Endothelial cell of umbilical vein (primary cell): ENCODE measurements at regions not wholly inside any gene's neighbourhood (a gene's known extent, or its start where the extent isn't known, plus 50 kb on each side); places are given as distances from the start of the nearest gene placed in this dataset.

ENCODE experiments used
- BruUV-seq: library from RNA; stranded (reverse); fragments of 400-500 nt; replicated peaks from 2 replicates; lab custom pipeline; 2021; lab: Mats Ljungman, UMichigan
- CTCF ChIA-PET: fragments of 300-600, 350-600 bp; sonication (Branson Sonifier 250); formaldehyde crosslinking; loops from one replicate; lab custom pipeline; 2021; ENCODE audit warnings: antibody characterized with exemption, inconsistent platforms; lab: Charles Lee
- POLR2A ChIA-PET: fragments of 300-600, 350-600 bp; sonication (Branson Sonifier 250); formaldehyde crosslinking; loops from one replicate; lab custom pipeline; 2021; ENCODE audit warnings: antibody characterized with exemption, inconsistent platforms; lab: Charles Lee
- DNase-seq: peaks from one replicate; pipeline ENCODE4 v3.0.0-alpha.2; 2011; ENCODE audit warnings: low read depth, low spot score
- FAIRE-seq: peaks from 2 replicates; lab custom pipeline; 2011; peaks lifted over from hg19 to GRCh38; lab: Jason Lieb, UNC
- H2AFZ ChIP-seq: 2 replicates; pipeline ENCODE4 v1.6.0; 2012; ENCODE audit warnings: low read depth, low read length, control low read depth, inconsistent platforms
- H3K27ac ChIP-seq: 2 replicates; pipeline ENCODE4 v1.5.1; 2011; ENCODE audit warnings: low read depth, mild to moderate bottlenecking, control low read depth, low read length, moderate library complexity; ENCODE audit not compliant: insufficient read depth
- H3K27me3 ChIP-seq, 2 experiments: 2 replicates each; pipeline versions ENCODE4 v1.6.0 to v1.6.1; 2011; ENCODE audit warnings: low read length in 2 of 2, mixed read lengths in 1 of 2; ENCODE audit not compliant: control insufficient read depth in 2 of 2, insufficient read depth in 2 of 2
- H3K36me3 ChIP-seq, 2 experiments: 2 replicates in 1 of 2; 3 replicates in 1 of 2; pipeline ENCODE4 v1.5.1; 2011; ENCODE audit warnings: low read length in 2 of 2, mild to moderate bottlenecking in 1 of 2, moderate library complexity in 1 of 2; ENCODE audit not compliant: control insufficient read depth in 2 of 2, insufficient read depth in 2 of 2; ENCODE audit errors: extremely low read depth in 1 of 2
- H3K4me1 ChIP-seq: 3 replicates; pipeline ENCODE4 v1.5.1; 2011; ENCODE audit warnings: mild to moderate bottlenecking, low read length; ENCODE audit not compliant: control insufficient read depth, insufficient read depth; ENCODE audit errors: extremely low read depth
- H3K4me2 ChIP-seq: 2 replicates; pipeline ENCODE4 v1.6.1; 2011; ENCODE audit warnings: low read length, control low read depth, mixed read lengths; ENCODE audit not compliant: insufficient read depth
- H3K4me3 ChIP-seq, 3 experiments: fragments of 200-600 bp in 1 of 3; sonication (generic), shearing (Covaris generic) in 1 of 3; replicated peaks in 1 of 3; 2 replicates each; pipeline ENCODE4 v1.5.1; 2011 to 2016; ENCODE audit warnings: control low read depth in 3 of 3, low read length in 3 of 3, mild to moderate bottlenecking in 2 of 3, inconsistent platforms in 1 of 3, low read depth in 1 of 3, moderate library complexity in 1 of 3; ENCODE audit not compliant: insufficient read depth in 1 of 3
- H3K79me2 ChIP-seq: 2 replicates; pipeline ENCODE4 v1.6.0; 2012; ENCODE audit warnings: low read length, inconsistent platforms; ENCODE audit not compliant: control insufficient read depth, insufficient read depth
- H3K9ac ChIP-seq: replicated peaks from 2 replicates; pipeline ENCODE3; 2011; ENCODE audit warnings: low read length, control low read depth; ENCODE audit not compliant: insufficient read depth; ENCODE audit errors: extremely low read depth
- H3K9me1 ChIP-seq: replicated peaks from 3 replicates; pipeline ENCODE4 v1.6.0; 2011; ENCODE audit warnings: mild to moderate bottlenecking, low read length; ENCODE audit not compliant: control insufficient read depth, insufficient read depth; ENCODE audit errors: extremely low read depth
- H3K9me3 ChIP-seq: replicated peaks from 2 replicates; pipeline ENCODE4 v1.5.1; 2012; ENCODE audit warnings: low read length, inconsistent platforms; ENCODE audit not compliant: control insufficient read depth, insufficient read depth
- H4K20me1 ChIP-seq: replicated peaks from 2 replicates; pipeline ENCODE3; 2011; ENCODE audit warnings: mild to moderate bottlenecking, low read length; ENCODE audit not compliant: control insufficient read depth, insufficient read depth; ENCODE audit errors: extremely low read depth
- CTCF ChIP-seq, 2 donors: IDR thresholded peaks; 1 replicate in 1 of 2; 2 replicates in 1 of 2; pipeline ENCODE4 v1.5.1; 2011; ENCODE audit warnings: low read length in 2 of 2, mild to moderate bottlenecking in 2 of 2, moderate library complexity in 2 of 2, control low read depth in 1 of 2, inconsistent platforms in 1 of 2, low read depth in 1 of 2; ENCODE audit not compliant: insufficient read depth in 1 of 2; ENCODE audit errors: extremely low read depth in 1 of 2
- EZH2 ChIP-seq: IDR thresholded peaks from 2 replicates; pipeline ENCODE4 v1.6.1; 2012; ENCODE audit warnings: borderline replicate concordance, low read depth, mild to moderate bottlenecking, moderate library complexity, low read length, inconsistent platforms; ENCODE audit not compliant: severe bottlenecking
- FOS ChIP-seq: IDR thresholded peaks from 2 replicates; pipeline ENCODE4 v1.6.1; 2011; ENCODE audit warnings: mild to moderate bottlenecking, low read length, moderate library complexity, borderline replicate concordance; ENCODE audit not compliant: insufficient read depth
- GATA2 ChIP-seq: IDR thresholded peaks from 2 replicates; pipeline ENCODE4 v1.7.0; 2011; ENCODE audit warnings: low read depth, mild to moderate bottlenecking, moderate library complexity, mixed read lengths, low read length; ENCODE audit not compliant: insufficient read length, insufficient read depth
- JUN ChIP-seq: IDR thresholded peaks from 2 replicates; pipeline ENCODE4 v1.6.1; 2011; ENCODE audit warnings: borderline replicate concordance, low read depth; ENCODE audit not compliant: insufficient read length, insufficient read depth
- MAX ChIP-seq: IDR thresholded peaks from 2 replicates; pipeline ENCODE4 v1.6.1; 2011; ENCODE audit not compliant: insufficient read depth, insufficient read length
- MYC ChIP-seq: IDR thresholded peaks from one replicate; pipeline ENCODE4 v1.6.1; 2011; ENCODE audit warnings: mild to moderate bottlenecking, low read depth, low read length
- POLR2A ChIP-seq: IDR thresholded peaks from 2 replicates; pipeline ENCODE4 v1.6.1; 2012; ENCODE audit warnings: low read depth, mild to moderate bottlenecking, control low read depth, low read length
- POLR2AphosphoS5 ChIP-seq: IDR thresholded peaks from 2 replicates; pipeline ENCODE4 v1.6.1; 2012; ENCODE audit warnings: low read depth, mild to moderate bottlenecking, control low read depth, low read length, moderate library complexity; ENCODE audit not compliant: insufficient read depth
- dilution Hi-C: fragments of 300-500 bp; cut with MboI; formaldehyde crosslinking; loops from one replicate; pipeline ENCODE4 v1.15.0; 2019; ENCODE audit warnings: low sequenced_read_pairs; ENCODE audit not compliant: extremely low pct_ligation_motif_present
- intact Hi-C: fragments of 100-400 bp; cut with micrococcal nuclease; formaldehyde crosslinking; loops from one replicate; pipeline ENCODE4 v1.10.0; 2022

GRCh38 chr21:14713109-14713508 is 167.0 kb upstream of the SAMSN1 start:
- H4K20me1 ChIP-seq: no peaks in the 10 kb centered on the region
- no peaks in the 10 kb centered on the region for H3K27me3 ChIP-seq
- DNase-seq (no peak), FAIRE-seq (no peak)
- BruUV-seq: no TSS peak
- intact Hi-C loops (no loop called here), dilution Hi-C loops (no loop called here)
- no peak overlapping the region for H3K4me3 ChIP-seq
- POLR2A ChIA-PET: no interaction called here
- H3K9ac ChIP-seq: peak overlapping the region; percentile 63
- no peak overlapping the region for H2AFZ ChIP-seq
- no peaks in the 10 kb centered on the region for H3K36me3 ChIP-seq
- peak overlapping the region; percentile 100 for H3K27ac ChIP-seq
- TF ChIP-seq POLR2AphosphoS5 (no peak), MAX (no peak)
- no peaks in the 10 kb centered on the region for H3K9me1 ChIP-seq
- H3K4me2 ChIP-seq: no peak overlapping the region
- CTCF ChIA-PET: no interaction called here
- no peaks in the 10 kb centered on the region for H3K9me3 ChIP-seq
- H3K4me1 ChIP-seq: peaks cover 22% of the 10 kb centered on the region
- H3K79me2 ChIP-seq: no peaks in the 10 kb centered on the region

- TF ChIP-seq MYC (no peak), CTCF (IDR thresholded peaks at IDR 0.05; ENCODE audit: extremely low read depth in 1 of 2, insufficient read depth in 1 of 2, low read depth in 1 of 2, low read length in 2 of 2) (no peak), MAX (no peak), JUN (peak; percentile 67), EZH2 (no peak), FOS (peak; percentile 42), POLR2A (no peak), POLR2AphosphoS5 (peak; percentile 39), GATA2 (peak; percentile 89)
- Histone ChIP-seq H3K79me2 (no peaks in the 10 kb centered on the region), H3K9me3 (no peaks in the 10 kb centered on the region), H3K9me1 (no peaks in the 10 kb centered on the region), H4K20me1 (no peaks in the 10 kb centered on the region), H3K36me3 (no peaks in the 10 kb centered on the region), H3K27me3 (no peaks in the 10 kb centered on the region), H3K4me3 (no peak overlapping the region), H3K9ac (peak overlapping the region; percentile 63), H3K4me1 (peaks cover 22% of the 10 kb centered on the region), H3K4me2 (peak overlapping the region; percentile 96), H3K27ac (peak overlapping the region; percentile 100), H2AFZ (no peak overlapping the region)
- ChIA-PET CTCF (interaction anchor here (1.0 to 1.4 kb wide), 6 partner anchors 11 to 171 kb away, joined by 3 to 7 read pairs (median 4); no protein-coding TSS in a partner anchor), POLR2A (no interaction called here)
- dilution Hi-C loops: no loop called here
- DNase-seq (peak; percentile 78), FAIRE-seq (peak; percentile 72)
- intact Hi-C loops: loop anchor here (1.0 kb wide), 4 partner anchors 109 to 408 kb away; partner anchors contain the start of gene SAMSN1
- BruUV-seq: no TSS peak
Measured at GRCh38 chr21:14712121-14712715, 166.1 kb upstream of the SAMSN1 start.
